ENCODE measurements at regions not wholly inside any gene's neighbourhood (a gene's known extent, or its start where the extent isn't known, plus 50 kb on each side); places are given as distances from the start of the nearest gene placed in this dataset.
"Not testable (repeated sequence)": the region's sequence is repeated elsewhere in the genome, so short reads cannot be mapped to it uniquely, and the experiment has no call there.

DNA sequence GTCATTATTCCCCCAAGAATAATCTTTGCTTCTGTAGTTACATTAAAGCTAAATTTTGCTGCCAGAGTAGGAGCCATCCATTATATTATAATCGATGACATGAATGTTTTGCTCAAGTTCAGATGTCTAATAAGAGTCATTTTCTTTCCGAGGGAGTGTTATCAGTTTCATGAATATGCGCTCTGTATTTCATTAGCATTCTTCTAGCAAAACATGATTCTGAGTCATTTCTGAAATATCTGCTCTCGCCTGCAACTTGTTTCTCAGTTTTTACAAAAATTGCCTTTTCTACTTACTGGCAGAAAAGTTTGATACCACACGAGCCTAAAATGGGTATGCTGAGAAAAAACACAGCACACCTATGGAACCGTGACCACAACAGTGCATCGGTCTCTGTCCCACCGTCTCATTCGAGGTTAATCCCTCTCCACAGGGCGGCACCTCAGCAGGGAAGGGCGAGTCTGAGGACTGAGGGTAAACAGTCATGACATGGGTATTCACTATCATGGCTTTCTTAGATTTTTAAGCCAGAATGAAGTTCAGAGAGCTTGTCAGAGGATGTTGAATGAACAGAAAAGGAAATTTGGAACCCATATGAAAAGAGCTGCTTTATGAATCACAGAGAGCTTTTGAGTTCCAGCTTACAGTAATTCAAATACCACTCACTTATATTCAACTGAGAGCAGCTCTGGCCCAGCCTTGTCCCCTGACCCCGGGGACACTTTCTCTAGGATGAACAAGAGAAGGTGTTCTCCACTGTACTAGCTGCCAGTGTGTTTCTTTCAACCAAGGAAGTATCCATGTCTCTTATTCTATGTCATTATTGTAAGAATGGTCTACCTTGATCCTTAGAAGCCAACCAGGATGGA lies 303.6 kb upstream of the PLGLB1 start:
- not testable (repeated sequence) for H3K27ac ChIP-seq (ENCODE audit: low read depth in 1 of 2, low read length in 2 of 2)

DNA sequence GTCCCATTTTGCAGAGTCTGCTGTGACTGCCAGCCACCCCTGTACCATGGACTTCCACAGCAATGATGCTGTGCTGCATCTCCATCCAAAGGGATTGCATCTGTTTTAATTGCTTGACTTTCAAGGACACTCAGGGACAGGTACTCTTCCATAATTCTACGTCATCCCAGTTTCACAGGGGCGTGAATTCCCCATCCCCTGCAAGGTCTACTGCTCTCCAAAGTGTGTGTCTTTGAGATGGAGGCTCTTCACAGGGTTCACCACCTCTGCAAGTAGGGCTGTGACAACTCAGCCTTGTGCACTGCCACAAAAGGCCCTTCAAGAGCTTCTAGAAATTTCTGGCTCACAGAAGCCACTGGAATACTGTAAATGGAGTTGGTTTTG lies 304.3 kb upstream of the PLGLB1 start:
- H3K36me3 ChIP-seq (ENCODE audit: control insufficient read depth in 1 of 2, insufficient read depth in 2 of 2, low read length in 1 of 2); intact Hi-C loops (cut with DNase I); H3K27me3 ChIP-seq (ENCODE audit: control insufficient read depth in 1 of 2, insufficient read depth in 2 of 2, low read length in 1 of 2); H3K4me1 ChIP-seq (ENCODE audit: control insufficient read depth in 1 of 2, insufficient read depth in 2 of 2, low read length in 2 of 2); H3K27ac ChIP-seq (ENCODE audit: low read depth in 1 of 2, low read length in 2 of 2); H3K9me3 ChIP-seq (ENCODE audit: control insufficient read depth, low read length); DNase-seq; H3K4me3 ChIP-seq (ENCODE audit: low read length in 2 of 2): not testable (repeated sequence)
- WGBS, 2 donors = 96 to 97% methylated on average over 2 of the region's 2 CpGs
- peak; percentile 16 for ATAC-seq (ENCODE audit: low FRiP score)

More for the DNA sequence above, 303.6 kb upstream of the PLGLB1 start:
- WGBS, 2 donors = 35 to 49% methylated on average over 5 to 6 of the region's 12 CpGs
- ATAC-seq (ENCODE audit: low FRiP score); H3K4me1 ChIP-seq (ENCODE audit: control insufficient read depth in 1 of 2, insufficient read depth in 2 of 2, low read length in 2 of 2); DNase-seq; H3K9me3 ChIP-seq (ENCODE audit: control insufficient read depth, low read length); H3K36me3 ChIP-seq (ENCODE audit: control insufficient read depth in 1 of 2, insufficient read depth in 2 of 2, low read length in 1 of 2); H3K4me3 ChIP-seq (ENCODE audit: low read length in 2 of 2); H3K27me3 ChIP-seq (ENCODE audit: control insufficient read depth in 1 of 2, insufficient read depth in 2 of 2, low read length in 1 of 2); intact Hi-C loops (cut with DNase I): not testable (repeated sequence)

DNA sequence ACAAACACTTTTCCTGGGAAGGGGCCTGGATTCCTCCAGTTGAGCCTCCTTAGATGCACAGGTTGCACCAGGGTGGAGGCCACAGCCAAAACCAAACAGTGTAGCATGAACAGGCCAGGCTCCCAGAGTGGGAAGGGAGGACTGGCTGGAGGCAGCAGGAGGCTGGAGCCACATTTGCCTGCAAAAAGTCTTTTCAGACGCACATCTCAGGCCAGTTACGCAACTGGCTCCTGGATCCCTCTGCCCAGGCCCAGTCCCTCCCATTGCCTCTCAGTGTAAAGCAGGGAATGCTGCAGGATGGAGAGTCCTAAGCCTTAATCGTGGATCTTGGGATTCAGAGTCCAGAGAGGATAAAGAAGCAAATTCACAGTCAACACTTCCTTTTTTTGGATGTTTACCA lies 305.1 kb upstream of the PLGLB1 start:
- ATAC-seq (ENCODE audit: low FRiP score) = peak; percentile 65

DNA sequence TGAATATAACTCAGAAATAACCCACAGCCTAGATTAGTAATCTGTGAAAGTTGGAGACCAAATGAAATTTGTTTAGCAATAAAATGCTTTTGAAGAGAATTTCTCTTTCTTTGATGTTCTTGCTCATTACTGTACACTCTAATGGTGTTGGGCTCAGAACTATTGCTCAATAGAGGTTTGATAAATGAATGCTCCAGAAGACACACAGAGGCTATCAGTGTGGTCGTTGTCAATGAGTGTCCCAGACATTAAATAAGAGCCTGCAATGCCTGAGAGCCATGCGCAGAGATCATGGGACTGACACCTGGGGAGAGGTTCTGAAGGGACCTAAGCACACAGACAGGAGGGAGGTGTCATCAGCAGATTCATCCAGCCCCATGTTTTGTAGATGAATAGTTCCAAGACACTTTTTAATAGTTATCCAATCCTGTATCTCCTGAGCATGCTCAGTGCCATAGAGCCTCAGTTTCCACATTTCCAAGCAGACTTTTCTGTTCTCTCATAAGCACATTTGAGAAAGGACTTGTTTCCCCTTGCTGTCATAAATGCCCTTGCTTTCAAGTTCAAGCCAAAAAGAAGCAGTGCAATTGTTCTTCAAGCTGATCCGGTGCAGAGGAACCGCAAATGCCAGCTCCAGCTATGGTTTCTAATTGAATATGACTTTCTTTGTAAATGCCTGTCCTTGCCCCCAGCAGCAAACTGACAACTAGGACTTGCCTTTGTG lies 306.2 kb upstream of the PLGLB1 start:
- ATAC-seq (ENCODE audit: low FRiP score); H3K27ac ChIP-seq (ENCODE audit: low read depth in 1 of 2, low read length in 2 of 2); intact Hi-C loops (cut with DNase I): not testable (repeated sequence)

More for the DNA sequence above, 305.1 kb upstream of the PLGLB1 start:
- H3K27ac ChIP-seq (ENCODE audit: low read depth in 1 of 2, low read length in 2 of 2); H3K4me3 ChIP-seq (ENCODE audit: low read length in 2 of 2); H3K36me3 ChIP-seq (ENCODE audit: control insufficient read depth in 1 of 2, insufficient read depth in 2 of 2, low read length in 1 of 2); intact Hi-C loops (cut with DNase I); H3K27me3 ChIP-seq (ENCODE audit: control insufficient read depth in 1 of 2, insufficient read depth in 2 of 2, low read length in 1 of 2); H3K4me1 ChIP-seq (ENCODE audit: control insufficient read depth in 1 of 2, insufficient read depth in 2 of 2, low read length in 2 of 2); H3K9me3 ChIP-seq (ENCODE audit: control insufficient read depth, low read length); DNase-seq: not testable (repeated sequence)
- 91 to 93% methylated on average over 2 of the region's 3 CpGs for WGBS, 2 donors

DNA sequence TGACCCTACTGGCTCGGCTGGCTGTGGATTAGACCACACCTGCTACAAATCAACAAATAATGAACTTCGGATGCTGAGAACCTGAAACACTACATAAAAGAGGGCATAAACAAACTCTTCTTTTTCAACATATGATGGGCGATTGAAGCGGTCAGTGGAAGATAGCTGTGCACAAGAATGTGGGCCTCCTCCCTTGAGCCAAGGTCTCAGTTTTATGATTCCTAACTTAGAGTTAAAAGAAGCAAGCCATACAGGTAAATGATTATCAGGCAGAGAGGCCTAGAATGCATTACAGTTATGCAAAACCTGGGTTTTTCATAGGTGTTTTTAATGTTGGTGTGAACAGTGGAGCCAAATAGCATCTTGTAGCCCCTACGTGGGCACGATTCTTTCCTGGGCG lies 307.9 kb upstream of the PLGLB1 start:
- intact Hi-C loops (cut with DNase I); ATAC-seq (ENCODE audit: low FRiP score); H3K36me3 ChIP-seq (ENCODE audit: control insufficient read depth in 1 of 2, insufficient read depth in 2 of 2, low read length in 1 of 2); H3K27me3 ChIP-seq (ENCODE audit: control insufficient read depth in 1 of 2, insufficient read depth in 2 of 2, low read length in 1 of 2); DNase-seq; H3K4me1 ChIP-seq (ENCODE audit: control insufficient read depth in 1 of 2, insufficient read depth in 2 of 2, low read length in 2 of 2); H3K9me3 ChIP-seq (ENCODE audit: control insufficient read depth, low read length); H3K27ac ChIP-seq (ENCODE audit: low read depth in 1 of 2, low read length in 2 of 2); H3K4me3 ChIP-seq (ENCODE audit: low read length in 2 of 2): not testable (repeated sequence)
- 95% methylated on average over 5 to 6 of the region's 7 CpGs for WGBS, 2 donors

More for the DNA sequence above, 306.2 kb upstream of the PLGLB1 start:
- H3K4me1 ChIP-seq (ENCODE audit: control insufficient read depth in 1 of 2, insufficient read depth in 2 of 2, low read length in 2 of 2); H3K4me3 ChIP-seq (ENCODE audit: low read length in 2 of 2); H3K36me3 ChIP-seq (ENCODE audit: control insufficient read depth in 1 of 2, insufficient read depth in 2 of 2, low read length in 1 of 2); DNase-seq; H3K27me3 ChIP-seq (ENCODE audit: control insufficient read depth in 1 of 2, insufficient read depth in 2 of 2, low read length in 1 of 2); H3K9me3 ChIP-seq (ENCODE audit: control insufficient read depth, low read length): not testable (repeated sequence)
- 78 to 88% methylated on average over 2 to 4 of the region's 4 CpGs for WGBS, 2 donors

DNA sequence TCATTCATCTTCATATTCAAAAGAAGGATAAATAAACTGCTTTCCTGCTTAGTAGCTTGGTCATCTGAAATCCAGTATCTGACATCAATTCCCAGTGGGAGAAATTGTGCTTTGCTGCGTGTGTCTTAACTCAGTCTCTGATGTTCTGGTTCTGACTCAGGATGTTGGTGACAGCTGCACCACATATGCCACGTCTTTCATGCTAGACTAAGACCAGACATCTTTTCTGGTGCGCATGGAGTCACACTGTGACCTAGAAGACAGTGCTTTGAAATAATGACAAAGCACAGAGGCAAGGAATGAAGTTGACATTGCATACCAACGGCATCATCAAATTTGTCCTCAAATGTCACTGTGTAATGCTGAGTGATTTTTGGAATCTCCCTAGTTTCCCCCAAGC lies 308.8 kb upstream of the PLGLB1 start:
- ATAC-seq (ENCODE audit: low FRiP score) = not testable (repeated sequence)
- no CpG with 5 or more reads among the region's 4 CpGs for WGBS, 2 donors

DNA sequence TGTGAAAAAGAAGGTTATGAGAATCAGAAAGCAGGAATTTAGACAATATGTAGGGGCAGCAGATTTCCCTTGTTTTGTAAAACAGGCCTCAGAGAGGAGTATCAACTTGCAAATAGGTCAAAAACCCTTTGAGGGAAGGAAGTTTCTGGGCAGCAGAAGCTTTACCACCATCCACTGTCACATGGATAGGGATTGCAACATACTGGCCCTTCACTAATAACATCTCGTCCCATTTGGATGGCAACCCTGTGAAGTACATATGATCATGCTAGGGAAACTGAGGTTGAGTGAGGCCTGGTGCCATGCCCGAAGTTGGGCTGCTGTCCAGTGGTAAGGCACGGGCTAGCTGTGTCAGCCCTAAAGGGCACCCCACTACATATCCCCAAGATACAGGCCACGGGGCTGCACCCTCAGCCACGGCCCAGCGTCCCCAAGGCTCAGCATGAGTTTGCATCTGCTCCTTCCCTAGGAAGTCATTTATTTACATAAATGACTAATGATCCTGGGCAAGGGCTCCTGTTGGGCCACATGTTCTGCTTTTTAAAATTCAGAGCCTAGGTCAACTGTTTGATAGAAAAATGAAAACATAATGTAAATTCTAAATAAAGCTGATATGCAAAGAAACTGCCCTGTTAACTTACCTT lies 310.4 kb upstream of the PLGLB1 start:
- not testable (repeated sequence) for ATAC-seq (ENCODE audit: low FRiP score); H3K9me3 ChIP-seq (ENCODE audit: control insufficient read depth, low read length); DNase-seq

More for the DNA sequence above, 308.8 kb upstream of the PLGLB1 start:
- H3K36me3 ChIP-seq (ENCODE audit: control insufficient read depth in 1 of 2, insufficient read depth in 2 of 2, low read length in 1 of 2); intact Hi-C loops (cut with DNase I); H3K27ac ChIP-seq (ENCODE audit: low read depth in 1 of 2, low read length in 2 of 2); H3K27me3 ChIP-seq (ENCODE audit: control insufficient read depth in 1 of 2, insufficient read depth in 2 of 2, low read length in 1 of 2); DNase-seq; H3K4me3 ChIP-seq (ENCODE audit: low read length in 2 of 2); H3K4me1 ChIP-seq (ENCODE audit: control insufficient read depth in 1 of 2, insufficient read depth in 2 of 2, low read length in 2 of 2); H3K9me3 ChIP-seq (ENCODE audit: control insufficient read depth, low read length): not testable (repeated sequence)

DNA sequence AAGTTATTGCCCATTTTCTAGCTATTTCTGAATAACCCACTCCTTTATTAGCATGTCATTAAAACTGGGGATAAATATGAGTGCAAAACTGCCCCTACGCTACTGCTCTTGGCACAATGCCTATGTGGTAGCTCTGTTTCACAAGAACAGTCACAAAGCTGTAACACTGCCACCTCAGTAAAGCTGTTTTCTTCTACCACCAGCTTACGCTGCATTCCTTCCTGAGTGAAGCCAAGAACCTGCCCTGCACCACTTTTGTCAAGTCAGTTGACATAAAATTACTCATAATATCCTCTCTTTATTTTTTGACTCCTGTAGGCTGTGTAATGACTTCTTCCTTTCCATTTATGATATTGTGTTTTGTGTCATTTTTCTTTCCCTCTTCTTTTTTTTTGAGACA lies 313.2 kb upstream of the PLGLB1 start:
- H3K27ac ChIP-seq (ENCODE audit: low read depth in 1 of 2, low read length in 2 of 2); H3K36me3 ChIP-seq (ENCODE audit: control insufficient read depth in 1 of 2, insufficient read depth in 2 of 2, low read length in 1 of 2); H3K27me3 ChIP-seq (ENCODE audit: control insufficient read depth in 1 of 2, insufficient read depth in 2 of 2, low read length in 1 of 2); intact Hi-C loops (cut with DNase I); DNase-seq; ATAC-seq (ENCODE audit: low FRiP score); H3K9me3 ChIP-seq (ENCODE audit: control insufficient read depth, low read length); H3K4me1 ChIP-seq (ENCODE audit: control insufficient read depth in 1 of 2, insufficient read depth in 2 of 2, low read length in 2 of 2); H3K4me3 ChIP-seq (ENCODE audit: low read length in 2 of 2): not testable (repeated sequence)
- WGBS, 2 donors = 71 to 84% methylated on average over 2 of the region's 2 CpGs

More for the DNA sequence above, 310.4 kb upstream of the PLGLB1 start:
- intact Hi-C loops (cut with DNase I); H3K4me1 ChIP-seq (ENCODE audit: control insufficient read depth in 1 of 2, insufficient read depth in 2 of 2, low read length in 2 of 2); H3K4me3 ChIP-seq (ENCODE audit: low read length in 2 of 2); H3K36me3 ChIP-seq (ENCODE audit: control insufficient read depth in 1 of 2, insufficient read depth in 2 of 2, low read length in 1 of 2); H3K27me3 ChIP-seq (ENCODE audit: control insufficient read depth in 1 of 2, insufficient read depth in 2 of 2, low read length in 1 of 2); H3K27ac ChIP-seq (ENCODE audit: low read depth in 1 of 2, low read length in 2 of 2): not testable (repeated sequence)
- 77 to 100% methylated on average over 4 to 6 of the region's 6 CpGs for WGBS, 2 donors

Data from aorta (tissue), 5 donors.